ENCODE measurements at regions not wholly inside any gene's neighbourhood (a gene's known extent, or its start where the extent isn't known, plus 50 kb on each side); places are given as distances from the start of the nearest gene placed in this dataset.

DNA sequence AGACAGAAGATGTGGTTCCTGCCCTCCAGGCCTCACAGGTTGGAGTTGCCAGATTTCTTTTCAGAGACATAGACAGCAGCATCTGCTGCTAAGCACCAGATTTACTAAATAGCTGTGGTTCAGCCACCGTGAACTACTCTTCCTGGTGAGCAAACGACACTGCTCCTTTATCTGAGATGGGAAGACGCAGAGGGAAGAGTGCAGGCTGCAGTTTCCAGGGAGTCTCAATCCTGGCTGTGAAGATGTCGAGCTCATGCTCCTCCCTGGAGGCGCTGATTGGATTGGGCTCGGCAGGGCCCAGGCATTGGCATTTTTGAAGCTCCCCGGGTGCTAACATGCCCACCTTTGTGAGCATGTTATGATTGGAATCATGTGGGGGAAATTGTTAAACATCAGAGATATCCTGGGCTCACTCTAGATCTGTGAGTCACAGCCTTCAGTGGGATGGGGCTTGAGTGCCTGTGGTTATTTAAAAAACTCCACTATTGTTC lies 314.8 kb downstream of the TSN start (continued):
- TF ChIP-seq, protein P1, sequence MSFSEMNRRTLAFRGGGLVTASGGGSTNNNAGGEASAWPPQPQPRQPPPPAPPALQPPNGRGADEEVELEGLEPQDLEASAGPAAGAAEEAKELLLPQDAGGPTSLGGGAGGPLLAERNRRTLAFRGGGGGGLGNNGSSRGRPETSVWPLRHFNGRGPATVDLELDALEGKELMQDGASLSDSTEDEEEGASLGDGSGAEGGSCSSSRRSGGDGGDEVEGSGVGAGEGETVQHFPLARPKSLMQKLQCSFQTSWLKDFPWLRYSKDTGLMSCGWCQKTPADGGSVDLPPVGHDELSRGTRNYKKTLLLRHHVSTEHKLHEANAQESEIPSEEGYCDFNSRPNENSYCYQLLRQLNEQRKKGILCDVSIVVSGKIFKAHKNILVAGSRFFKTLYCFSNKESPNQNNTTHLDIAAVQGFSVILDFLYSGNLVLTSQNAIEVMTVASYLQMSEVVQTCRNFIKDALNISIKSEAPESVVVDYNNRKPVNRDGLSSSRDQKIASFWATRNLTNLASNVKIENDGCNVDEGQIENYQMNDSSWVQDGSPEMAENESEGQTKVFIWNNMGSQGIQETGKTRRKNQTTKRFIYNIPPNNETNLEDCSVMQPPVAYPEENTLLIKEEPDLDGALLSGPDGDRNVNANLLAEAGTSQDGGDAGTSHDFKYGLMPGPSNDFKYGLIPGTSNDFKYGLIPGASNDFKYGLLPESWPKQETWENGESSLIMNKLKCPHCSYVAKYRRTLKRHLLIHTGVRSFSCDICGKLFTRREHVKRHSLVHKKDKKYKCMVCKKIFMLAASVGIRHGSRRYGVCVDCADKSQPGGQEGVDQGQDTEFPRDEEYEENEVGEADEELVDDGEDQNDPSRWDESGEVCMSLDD (tag by site-specific recombination; IDR thresholded peaks at IDR 0.05): no peak
- TF ChIP-seq ZNF416 (tag by site-specific recombination; IDR thresholded peaks at IDR 0.05) (no peak), ZNF37A (tag by site-specific recombination; IDR thresholded peaks at IDR 0.05) (no peak), ZFP37 (tag by site-specific recombination; IDR thresholded peaks at IDR 0.05) (no peak), ZNF266 (tag by site-specific recombination; IDR thresholded peaks at IDR 0.05; ENCODE audit: low read depth) (no peak), KLF9 (tag by site-specific recombination; IDR thresholded peaks at IDR 0.05; ENCODE audit: low read depth) (no peak), ZNF501 (tag by site-specific recombination; IDR thresholded peaks at IDR 0.05) (no peak), ZNF48 (tag by site-specific recombination; IDR thresholded peaks at IDR 0.05) (no peak), ZNF10 (tag by site-specific recombination; IDR thresholded peaks at IDR 0.05) (no peak), OVOL3 (tag by site-specific recombination; IDR thresholded peaks at IDR 0.05) (no peak), ZNF791 (tag by site-specific recombination; IDR thresholded peaks at IDR 0.05) (no peak)
- TF ChIP-seq, protein P2, sequence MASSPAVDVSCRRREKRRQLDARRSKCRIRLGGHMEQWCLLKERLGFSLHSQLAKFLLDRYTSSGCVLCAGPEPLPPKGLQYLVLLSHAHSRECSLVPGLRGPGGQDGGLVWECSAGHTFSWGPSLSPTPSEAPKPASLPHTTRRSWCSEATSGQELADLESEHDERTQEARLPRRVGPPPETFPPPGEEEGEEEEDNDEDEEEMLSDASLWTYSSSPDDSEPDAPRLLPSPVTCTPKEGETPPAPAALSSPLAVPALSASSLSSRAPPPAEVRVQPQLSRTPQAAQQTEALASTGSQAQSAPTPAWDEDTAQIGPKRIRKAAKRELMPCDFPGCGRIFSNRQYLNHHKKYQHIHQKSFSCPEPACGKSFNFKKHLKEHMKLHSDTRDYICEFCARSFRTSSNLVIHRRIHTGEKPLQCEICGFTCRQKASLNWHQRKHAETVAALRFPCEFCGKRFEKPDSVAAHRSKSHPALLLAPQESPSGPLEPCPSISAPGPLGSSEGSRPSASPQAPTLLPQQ (tag by site-specific recombination; IDR thresholded peaks at IDR 0.05): no peak
- TF ChIP-seq, protein P3, sequence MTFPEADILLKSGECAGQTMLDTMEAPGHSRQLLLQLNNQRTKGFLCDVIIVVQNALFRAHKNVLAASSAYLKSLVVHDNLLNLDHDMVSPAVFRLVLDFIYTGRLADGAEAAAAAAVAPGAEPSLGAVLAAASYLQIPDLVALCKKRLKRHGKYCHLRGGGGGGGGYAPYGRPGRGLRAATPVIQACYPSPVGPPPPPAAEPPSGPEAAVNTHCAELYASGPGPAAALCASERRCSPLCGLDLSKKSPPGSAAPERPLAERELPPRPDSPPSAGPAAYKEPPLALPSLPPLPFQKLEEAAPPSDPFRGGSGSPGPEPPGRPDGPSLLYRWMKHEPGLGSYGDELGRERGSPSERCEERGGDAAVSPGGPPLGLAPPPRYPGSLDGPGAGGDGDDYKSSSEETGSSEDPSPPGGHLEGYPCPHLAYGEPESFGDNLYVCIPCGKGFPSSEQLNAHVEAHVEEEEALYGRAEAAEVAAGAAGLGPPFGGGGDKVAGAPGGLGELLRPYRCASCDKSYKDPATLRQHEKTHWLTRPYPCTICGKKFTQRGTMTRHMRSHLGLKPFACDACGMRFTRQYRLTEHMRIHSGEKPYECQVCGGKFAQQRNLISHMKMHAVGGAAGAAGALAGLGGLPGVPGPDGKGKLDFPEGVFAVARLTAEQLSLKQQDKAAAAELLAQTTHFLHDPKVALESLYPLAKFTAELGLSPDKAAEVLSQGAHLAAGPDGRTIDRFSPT (tag by site-specific recombination; IDR thresholded peaks at IDR 0.05): no peak
- TF ChIP-seq, protein P4, sequence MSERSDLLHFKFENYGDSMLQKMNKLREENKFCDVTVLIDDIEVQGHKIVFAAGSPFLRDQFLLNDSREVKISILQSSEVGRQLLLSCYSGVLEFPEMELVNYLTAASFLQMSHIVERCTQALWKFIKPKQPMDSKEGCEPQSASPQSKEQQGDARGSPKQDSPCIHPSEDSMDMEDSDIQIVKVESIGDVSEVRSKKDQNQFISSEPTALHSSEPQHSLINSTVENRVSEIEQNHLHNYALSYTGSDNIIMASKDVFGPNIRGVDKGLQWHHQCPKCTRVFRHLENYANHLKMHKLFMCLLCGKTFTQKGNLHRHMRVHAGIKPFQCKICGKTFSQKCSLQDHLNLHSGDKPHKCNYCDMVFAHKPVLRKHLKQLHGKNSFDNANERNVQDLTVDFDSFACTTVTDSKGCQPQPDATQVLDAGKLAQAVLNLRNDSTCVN (tag by site-specific recombination; optimal IDR thresholded peaks at IDR 0.05): no peak

DNA sequence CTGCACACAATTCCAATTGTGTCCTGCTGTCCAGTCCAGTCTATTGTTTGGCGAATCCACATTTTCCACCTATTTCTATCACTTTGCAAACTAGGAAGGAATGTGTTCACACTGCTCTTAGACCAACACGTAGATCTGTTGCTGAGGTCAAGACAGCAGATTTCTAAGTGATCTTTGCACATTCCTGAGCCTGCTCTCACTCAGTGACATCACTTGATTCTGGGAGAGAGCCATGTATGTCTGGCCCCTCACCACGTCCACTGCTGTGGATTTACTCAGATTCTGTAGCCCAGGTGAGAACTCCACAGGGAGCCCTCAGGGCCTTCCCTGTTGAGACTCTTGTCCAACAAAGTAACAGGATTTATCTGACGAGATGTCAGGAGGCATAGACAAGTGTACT lies 317.2 kb downstream of the TSN start:
- H3K36me3 ChIP-seq (ENCODE audit: control insufficient read depth in 2 of 2, insufficient read depth in 1 of 2, low read length in 2 of 2): no peaks in the 10 kb centered on the region
- H3K27ac ChIP-seq (ENCODE audit: extremely low read depth, low read depth, low read length): no peak overlapping the region
- H3K4me3 ChIP-seq (ENCODE audit: low read depth, low read length): no peak overlapping the region
- no peaks in the 10 kb centered on the region for H3K4me1 ChIP-seq (ENCODE audit: control insufficient read depth, insufficient read depth, low read length)
- H3K9me3 ChIP-seq (ENCODE audit: control insufficient read depth, insufficient read depth, low read depth, low read length): no peaks in the 10 kb centered on the region
- ChIA-PET POLR2A (no interaction called here), CTCF (no interaction called here)
- TF ChIP-seq GFI1B (tag by site-specific recombination; IDR thresholded peaks at IDR 0.05) (no peak), GLI2 (tag by site-specific recombination; IDR thresholded peaks at IDR 0.05; ENCODE audit: borderline replicate concordance, low read depth) (no peak), ZNF302 (tag by site-specific recombination; IDR thresholded peaks at IDR 0.05; ENCODE audit: low read depth) (no peak), ZNF433 (tag by site-specific recombination; IDR thresholded peaks at IDR 0.05; ENCODE audit: low read depth) (no peak), ZNF658 (tag by site-specific recombination; IDR thresholded peaks at IDR 0.05) (no peak), REPIN1 (tag by site-specific recombination; IDR thresholded peaks at IDR 0.05; ENCODE audit: low read depth) (no peak), ZSCAN23 (tag by site-specific recombination; IDR thresholded peaks at IDR 0.05) (no peak), ZNF530 (tag by site-specific recombination; IDR thresholded peaks at IDR 0.05; ENCODE audit: low read depth) (no peak), SCRT2 (tag by site-specific recombination; IDR thresholded peaks at IDR 0.05) (no peak), ZNF211 (tag by site-specific recombination; IDR thresholded peaks at IDR 0.05; ENCODE audit: low read depth) (no peak), IKZF3 (tag by site-specific recombination; IDR thresholded peaks at IDR 0.05) (no peak)
- TF ChIP-seq, protein P5, sequence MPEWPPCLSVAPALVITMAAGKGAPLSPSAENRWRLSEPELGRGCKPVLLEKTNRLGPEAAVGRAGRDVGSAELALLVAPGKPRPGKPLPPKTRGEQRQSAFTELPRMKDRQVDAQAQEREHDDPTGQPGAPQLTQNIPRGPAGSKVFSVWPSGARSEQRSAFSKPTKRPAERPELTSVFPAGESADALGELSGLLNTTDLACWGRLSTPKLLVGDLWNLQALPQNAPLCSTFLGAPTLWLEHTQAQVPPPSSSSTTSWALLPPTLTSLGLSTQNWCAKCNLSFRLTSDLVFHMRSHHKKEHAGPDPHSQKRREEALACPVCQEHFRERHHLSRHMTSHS (tag by site-specific recombination; IDR thresholded peaks at IDR 0.05): no peak
- TF ChIP-seq, protein P6, sequence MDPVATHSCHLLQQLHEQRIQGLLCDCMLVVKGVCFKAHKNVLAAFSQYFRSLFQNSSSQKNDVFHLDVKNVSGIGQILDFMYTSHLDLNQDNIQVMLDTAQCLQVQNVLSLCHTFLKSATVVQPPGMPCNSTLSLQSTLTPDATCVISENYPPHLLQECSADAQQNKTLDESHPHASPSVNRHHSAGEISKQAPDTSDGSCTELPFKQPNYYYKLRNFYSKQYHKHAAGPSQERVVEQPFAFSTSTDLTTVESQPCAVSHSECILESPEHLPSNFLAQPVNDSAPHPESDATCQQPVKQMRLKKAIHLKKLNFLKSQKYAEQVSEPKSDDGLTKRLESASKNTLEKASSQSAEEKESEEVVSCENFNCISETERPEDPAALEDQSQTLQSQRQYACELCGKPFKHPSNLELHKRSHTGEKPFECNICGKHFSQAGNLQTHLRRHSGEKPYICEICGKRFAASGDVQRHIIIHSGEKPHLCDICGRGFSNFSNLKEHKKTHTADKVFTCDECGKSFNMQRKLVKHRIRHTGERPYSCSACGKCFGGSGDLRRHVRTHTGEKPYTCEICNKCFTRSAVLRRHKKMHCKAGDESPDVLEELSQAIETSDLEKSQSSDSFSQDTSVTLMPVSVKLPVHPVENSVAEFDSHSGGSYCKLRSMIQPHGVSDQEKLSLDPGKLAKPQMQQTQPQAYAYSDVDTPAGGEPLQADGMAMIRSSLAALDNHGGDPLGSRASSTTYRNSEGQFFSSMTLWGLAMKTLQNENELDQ (tag by site-specific recombination; IDR thresholded peaks at IDR 0.05; ENCODE audit: low read depth): no peak
